Skin of body (tissue), 1 donor: ENCODE measurements at regions not wholly inside any gene's neighbourhood (a gene's known extent, or its start where the extent isn't known, plus 50 kb on each side); places are given as distances from the start of the nearest gene placed in this dataset.
"Not testable (repeated sequence)": the region's sequence is repeated elsewhere in the genome, so short reads cannot be mapped to it uniquely, and the experiment has no call there.

Experiments used
- DNase-seq: peaks from one replicate; lab custom pipeline; 2025; lab: John Stamatoyannopoulos, UW

DNA sequence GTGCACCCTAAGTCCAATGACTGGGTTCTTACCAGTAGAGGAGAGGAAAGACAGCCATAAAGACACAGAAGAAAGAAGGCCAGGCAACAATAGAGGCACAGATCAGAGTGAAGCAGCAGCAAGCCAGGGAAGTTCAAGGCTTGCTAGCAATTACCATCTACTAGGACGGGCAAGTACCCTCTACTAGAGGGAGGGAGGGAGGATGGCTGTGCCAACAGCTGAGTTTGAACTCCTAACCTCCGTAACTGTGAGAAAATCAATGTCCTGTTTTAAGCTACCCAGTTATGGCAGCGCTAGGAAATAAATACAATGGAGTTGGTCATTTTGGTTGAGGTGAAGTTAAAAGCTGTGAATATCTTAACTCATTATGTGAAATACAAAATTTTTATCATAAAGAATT is 991.8 kb upstream of the CTNND2 start:
- DNase-seq: no peak

GRCh38 chr5:12885018-12885417 is 980.8 kb upstream of the CTNND2 start:
- no peak for DNase-seq

- DNase-seq: no peak
These were observed 979.1 kb upstream of the CTNND2 start for GRCh38 chr5:12883395-12883794.

DNA sequence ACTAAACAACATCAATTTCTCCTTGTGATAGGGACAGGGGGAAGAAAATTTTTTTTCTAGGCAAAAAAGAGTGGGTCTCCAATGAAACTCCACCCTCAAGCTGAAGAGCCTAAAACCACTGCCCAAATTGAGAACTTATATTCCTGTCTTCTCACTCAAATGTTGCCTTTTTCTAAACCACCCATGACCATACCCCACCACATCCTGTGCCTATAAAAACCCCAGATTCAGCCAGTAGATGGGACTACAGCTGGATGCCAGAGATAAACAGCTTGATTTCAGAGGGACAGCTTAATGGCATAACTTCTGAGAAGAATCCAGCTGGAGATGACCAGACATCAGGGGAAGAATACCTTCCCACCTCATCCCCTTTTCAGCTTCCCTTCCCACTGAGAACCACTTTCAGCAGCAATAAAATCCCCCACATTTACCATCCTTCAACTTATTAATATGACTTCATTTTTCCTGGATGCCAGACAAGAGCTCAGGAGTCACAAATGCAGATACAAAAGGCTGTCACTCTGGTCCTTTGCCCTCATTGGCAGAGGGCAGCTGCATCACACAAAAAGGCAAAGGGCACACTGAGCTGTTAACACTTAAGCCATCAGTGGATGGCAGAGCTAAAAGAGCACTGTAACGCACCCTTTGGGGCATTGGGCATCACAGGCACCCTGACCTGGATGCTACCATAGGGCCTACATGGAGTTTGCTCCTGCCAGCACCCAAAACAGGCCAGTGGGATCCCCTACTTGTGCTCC is 972.5 kb upstream of the CTNND2 start:
- DNase-seq: no peak

GRCh38 chr5:12870872-12871539 is 966.8 kb upstream of the CTNND2 start:
- DNase-seq: no peak

- DNase-seq: no peak
These were observed 961.3 kb upstream of the CTNND2 start for GRCh38 chr5:12865529-12865928.

- DNase-seq: no peak
These were observed 957.8 kb upstream of the CTNND2 start for GRCh38 chr5:12861886-12862654.

GRCh38 chr5:12856105-12856504 is 951.9 kb upstream of the CTNND2 start:
- DNase-seq: not testable (repeated sequence)

DNA sequence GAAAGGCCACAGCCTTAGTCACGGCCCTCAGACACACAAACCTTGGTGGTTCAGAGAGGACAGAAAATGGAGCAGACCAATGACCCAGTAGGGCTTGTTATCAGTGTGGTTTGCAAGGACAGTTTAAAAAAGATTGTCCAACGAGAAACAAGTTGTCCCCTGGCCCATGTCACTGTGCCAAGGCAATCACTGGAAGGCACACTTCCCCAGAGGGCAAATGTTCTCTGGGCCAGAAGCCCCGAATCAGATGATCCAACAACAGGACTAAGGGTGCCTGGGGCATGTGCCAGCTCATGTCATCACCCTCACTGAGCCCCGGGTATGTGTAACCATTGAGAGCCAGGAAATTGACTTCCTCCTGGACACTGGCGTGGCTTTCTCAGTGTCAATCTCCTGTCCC is 950.1 kb upstream of the CTNND2 start:
- no peak for DNase-seq

- no peak for DNase-seq
These were observed 947.5 kb upstream of the CTNND2 start for GRCh38 chr5:12851761-12852160.

DNA sequence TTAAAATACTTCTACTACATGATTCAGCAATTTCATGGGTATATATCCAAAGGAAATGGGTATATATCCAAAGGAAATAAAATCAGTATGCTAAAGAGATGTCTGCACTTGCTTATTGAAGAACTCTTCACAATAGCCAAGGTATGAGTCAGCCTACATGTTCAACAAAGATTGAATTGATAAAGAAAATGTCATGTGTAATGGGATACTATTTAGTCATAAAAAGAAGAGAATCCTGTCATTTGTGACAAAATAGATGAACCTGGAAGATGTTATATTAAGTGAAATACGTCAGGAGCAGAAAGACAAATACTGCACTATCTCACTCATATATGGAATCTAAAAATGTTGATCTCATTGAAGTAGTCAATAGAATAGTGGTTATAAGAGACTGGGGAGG is 944.5 kb upstream of the CTNND2 start:
- DNase-seq: no peak

DNA sequence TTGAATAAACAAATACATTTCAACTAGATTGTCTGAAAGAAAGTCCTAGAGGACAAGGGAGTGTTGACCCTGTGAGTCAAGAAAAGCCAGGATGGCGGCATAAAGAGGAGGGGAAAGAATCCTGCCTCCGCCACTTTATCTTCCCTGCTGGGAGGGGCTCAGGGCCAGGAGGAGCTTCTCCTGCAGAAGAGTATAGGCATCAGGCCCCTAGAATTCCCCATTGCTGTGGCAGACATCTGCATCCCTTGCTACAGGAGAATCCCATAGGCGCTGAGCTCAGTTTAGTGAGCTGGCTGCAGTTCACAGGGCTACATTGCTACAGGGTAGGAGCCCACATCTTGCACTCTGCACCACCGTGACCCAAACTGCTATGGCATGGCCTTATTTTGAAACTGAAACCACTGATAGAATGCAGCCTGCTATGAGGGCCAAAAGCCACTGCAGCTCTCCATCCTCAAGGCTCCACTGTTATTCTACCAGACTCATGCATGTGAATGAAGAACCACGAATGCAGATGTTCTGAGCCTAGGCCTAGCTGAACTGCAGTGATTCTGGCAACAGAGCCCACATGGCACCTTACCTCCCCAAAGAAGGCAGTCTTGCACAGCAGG is 941.4 kb upstream of the CTNND2 start:
- no peak for DNase-seq

GRCh38 chr5:12840972-12841371 is 936.7 kb upstream of the CTNND2 start:
- no peak for DNase-seq

GRCh38 chr5:12837592-12837991 is 933.3 kb upstream of the CTNND2 start:
- no peak for DNase-seq

- DNase-seq: no peak
These were observed 920.9 kb upstream of the CTNND2 start for GRCh38 chr5:12825163-12825562.

DNA sequence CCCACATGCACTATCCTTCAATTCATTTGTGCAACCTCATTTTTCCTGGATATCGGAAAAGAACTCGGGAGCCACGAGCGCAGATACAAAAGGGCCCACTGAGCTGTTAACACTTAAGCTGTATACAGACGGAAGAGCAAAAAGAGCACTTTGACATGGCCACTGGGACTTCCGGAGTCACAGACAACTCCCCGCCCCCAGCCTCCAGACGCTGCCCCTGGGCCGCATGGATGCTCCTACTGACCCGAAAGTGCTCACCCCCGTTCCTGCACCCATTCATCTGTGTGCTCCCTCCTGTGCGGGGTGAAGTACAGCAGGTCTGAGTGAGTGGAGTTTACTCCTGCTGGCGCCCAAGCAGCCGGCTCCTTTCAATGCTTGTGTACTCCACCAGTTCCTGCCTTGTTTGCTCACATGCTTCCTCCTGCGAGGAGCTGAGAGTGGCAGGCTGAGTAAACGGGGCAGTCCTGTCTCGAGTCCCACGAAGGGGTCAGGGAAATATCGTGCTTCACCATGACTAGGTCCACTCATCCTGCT is 901.0 kb upstream of the CTNND2 start:
- no peak for DNase-seq

DNA sequence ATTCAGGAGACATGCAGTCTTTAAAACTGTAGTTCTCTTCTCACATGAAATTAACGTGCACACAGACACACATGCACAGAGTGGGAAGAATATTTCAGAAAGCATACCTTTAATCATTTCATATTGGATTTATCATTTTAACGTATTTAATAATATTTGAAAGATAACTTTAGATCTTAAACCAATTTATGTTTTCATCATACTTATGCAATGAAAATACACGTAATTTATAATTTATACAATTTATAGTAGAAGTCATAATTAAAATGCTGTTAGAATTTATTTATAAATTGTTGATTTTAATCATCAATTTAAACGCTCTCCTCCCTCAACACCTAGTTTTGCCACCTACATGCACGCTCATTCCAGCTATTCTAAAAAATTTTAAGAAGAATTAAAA is 894.9 kb upstream of the CTNND2 start:
- DNase-seq: no peak

GRCh38 chr5:12795333-12795663 is 891.1 kb upstream of the CTNND2 start:
- no peak for DNase-seq

DNA sequence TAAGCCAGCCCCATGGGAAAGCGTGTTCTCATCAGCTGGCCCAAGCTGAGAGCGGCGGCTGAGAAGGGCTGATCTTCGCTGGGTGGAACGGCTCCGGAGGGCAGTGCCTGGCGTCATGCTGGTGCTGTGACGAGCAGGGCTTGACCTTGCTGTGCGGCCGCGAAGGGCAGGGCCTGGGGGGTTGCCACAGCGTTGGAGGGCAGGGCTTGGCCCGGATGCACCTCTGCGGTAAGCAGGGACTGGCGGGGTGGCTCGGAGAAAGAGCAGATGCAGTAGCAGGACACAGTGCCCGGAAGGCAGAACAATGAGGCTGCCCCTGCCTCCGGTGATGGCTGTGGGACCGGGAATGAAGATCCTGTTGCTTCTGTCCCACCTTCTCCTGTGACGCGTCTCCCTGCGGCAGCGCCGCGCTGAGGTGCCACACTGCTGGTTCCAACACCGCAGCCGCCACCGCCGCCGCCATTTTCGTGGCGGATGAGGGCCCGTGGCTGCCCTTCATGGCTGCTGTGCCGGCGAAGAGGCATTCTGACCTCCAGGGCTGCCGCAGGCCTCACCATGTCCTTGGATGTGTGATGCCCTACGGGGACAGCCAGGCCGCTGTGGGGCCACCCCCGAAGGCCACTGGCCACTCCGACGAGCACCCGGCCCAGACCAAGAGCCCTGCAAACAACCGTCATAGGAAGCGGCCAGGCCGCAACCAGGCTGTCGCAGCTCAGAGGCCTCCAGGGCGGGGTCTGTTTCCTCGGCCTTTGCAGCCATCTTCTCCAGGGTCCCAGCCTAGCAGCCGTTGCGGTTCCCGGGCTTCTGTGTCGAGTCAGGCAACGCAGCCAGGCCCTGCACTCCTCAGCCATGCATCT is 890.5 kb upstream of the CTNND2 start:
- DNase-seq: no peak

- no peak for DNase-seq
These were observed 889.1 kb upstream of the CTNND2 start for GRCh38 chr5:12793373-12793772.

DNA sequence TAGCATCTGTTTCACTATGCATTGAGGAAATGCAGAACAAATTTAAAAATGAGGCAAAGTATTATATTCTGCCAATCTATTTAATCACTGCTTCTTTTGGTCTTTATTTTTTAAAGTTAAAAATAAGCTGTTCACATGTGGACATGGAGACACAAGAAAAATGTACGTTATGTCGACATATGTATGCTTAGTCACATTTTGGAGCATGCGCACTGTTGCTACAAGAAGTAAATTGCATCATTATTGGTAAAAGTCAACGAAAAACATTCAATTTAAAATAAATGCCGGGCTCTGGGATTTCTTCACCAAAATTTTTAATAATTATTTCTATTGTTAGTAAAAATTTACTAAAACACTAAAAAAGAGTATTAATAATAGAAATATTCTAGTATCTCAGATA is 876.3 kb upstream of the CTNND2 start:
- no peak for DNase-seq
